ENCODE measurements at regions not wholly inside any gene's neighbourhood (a gene's known extent, or its start where the extent isn't known, plus 50 kb on each side); places are given as distances from the start of the nearest gene placed in this dataset.

DNA sequence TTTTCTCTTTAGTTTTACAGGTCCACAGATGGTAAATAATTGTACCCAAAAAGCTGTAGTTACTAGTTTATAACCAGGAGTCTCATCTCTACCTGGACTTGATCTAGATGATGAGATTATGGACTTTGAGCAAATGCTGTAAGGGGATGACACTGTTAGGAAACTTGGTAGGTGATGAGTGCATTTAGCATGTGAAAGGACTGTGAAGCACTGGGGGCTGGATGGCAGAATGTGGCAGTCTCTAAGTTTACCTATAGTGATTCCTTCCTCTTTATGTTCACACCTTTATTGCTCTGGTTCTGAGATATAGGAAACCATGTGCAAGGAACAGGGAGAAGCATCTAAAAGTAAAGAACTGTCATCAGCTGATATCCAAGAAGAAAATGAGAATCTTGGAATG lies 230.7 kb upstream of the CHORDC1 start:
- Histone ChIP-seq H3K4me1 (ENCODE audit: control insufficient read depth in 1 of 2, insufficient read depth in 2 of 2, low read length in 2 of 2) (no peaks in the 10 kb centered on the region), H3K4me3 (replicated peaks in 1 of 3; ENCODE audit: low read depth in 2 of 3, low read length in 3 of 3) (no peak overlapping the region), H3K9ac (ENCODE audit: insufficient read depth, low read length, poor library complexity, severe bottlenecking) (no peak overlapping the region), H2AFZ (ENCODE audit: insufficient read depth, low read depth, low read length, poor library complexity, severe bottlenecking) (no peak overlapping the region), H4K20me1 (ENCODE audit: insufficient read depth, low read length) (no peaks in the 10 kb centered on the region), H3K79me2 (ENCODE audit: insufficient read depth, low read length) (no peaks in the 10 kb centered on the region), H3K9me3 (replicated peaks in 1 of 2; ENCODE audit: control insufficient read depth in 1 of 2, insufficient read depth in 1 of 2, low read length in 2 of 2) (no peaks in the 10 kb centered on the region), H3K4me2 (replicated peaks; ENCODE audit: extremely low read depth, low read length, poor library complexity, severe bottlenecking) (no peak overlapping the region), H3K27me3 (ENCODE audit: control insufficient read depth in 2 of 2, insufficient read depth in 2 of 2, low read length in 2 of 2) (no peaks in the 10 kb centered on the region), H3K36me3 (replicated peaks in 1 of 2; ENCODE audit: control insufficient read depth in 1 of 2, insufficient read depth in 2 of 2, low read length in 2 of 2) (no peaks in the 10 kb centered on the region), H3K27ac (ENCODE audit: low read depth in 1 of 2, low read length in 2 of 2) (no peak overlapping the region)
- H3K9me3 Mint-ChIP-seq: peaks cover 0 to 4% (median 0%) of the 10 kb centered on the region in 7 donors
- no peak overlapping the region for H3K4me3 Mint-ChIP-seq
- no peak overlapping the region for H3K27ac Mint-ChIP-seq
- H3K27me3 Mint-ChIP-seq (ENCODE audit: low read depth in 3 of 3): peaks cover 0 to 8% (median 1%) of the 10 kb centered on the region in 3 donors
- TF ChIP-seq, protein P1, sequence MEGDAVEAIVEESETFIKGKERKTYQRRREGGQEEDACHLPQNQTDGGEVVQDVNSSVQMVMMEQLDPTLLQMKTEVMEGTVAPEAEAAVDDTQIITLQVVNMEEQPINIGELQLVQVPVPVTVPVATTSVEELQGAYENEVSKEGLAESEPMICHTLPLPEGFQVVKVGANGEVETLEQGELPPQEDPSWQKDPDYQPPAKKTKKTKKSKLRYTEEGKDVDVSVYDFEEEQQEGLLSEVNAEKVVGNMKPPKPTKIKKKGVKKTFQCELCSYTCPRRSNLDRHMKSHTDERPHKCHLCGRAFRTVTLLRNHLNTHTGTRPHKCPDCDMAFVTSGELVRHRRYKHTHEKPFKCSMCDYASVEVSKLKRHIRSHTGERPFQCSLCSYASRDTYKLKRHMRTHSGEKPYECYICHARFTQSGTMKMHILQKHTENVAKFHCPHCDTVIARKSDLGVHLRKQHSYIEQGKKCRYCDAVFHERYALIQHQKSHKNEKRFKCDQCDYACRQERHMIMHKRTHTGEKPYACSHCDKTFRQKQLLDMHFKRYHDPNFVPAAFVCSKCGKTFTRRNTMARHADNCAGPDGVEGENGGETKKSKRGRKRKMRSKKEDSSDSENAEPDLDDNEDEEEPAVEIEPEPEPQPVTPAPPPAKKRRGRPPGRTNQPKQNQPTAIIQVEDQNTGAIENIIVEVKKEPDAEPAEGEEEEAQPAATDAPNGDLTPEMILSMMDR (IDR thresholded peaks at IDR 0.05): no peak
- intact Hi-C loops (cut with micrococcal nuclease): no loop called here
- DNase-seq: no peak
- H3K4me1 Mint-ChIP-seq: no peaks in the 10 kb centered on the region
- H3K36me3 Mint-ChIP-seq: no peaks in the 10 kb centered on the region

DNA sequence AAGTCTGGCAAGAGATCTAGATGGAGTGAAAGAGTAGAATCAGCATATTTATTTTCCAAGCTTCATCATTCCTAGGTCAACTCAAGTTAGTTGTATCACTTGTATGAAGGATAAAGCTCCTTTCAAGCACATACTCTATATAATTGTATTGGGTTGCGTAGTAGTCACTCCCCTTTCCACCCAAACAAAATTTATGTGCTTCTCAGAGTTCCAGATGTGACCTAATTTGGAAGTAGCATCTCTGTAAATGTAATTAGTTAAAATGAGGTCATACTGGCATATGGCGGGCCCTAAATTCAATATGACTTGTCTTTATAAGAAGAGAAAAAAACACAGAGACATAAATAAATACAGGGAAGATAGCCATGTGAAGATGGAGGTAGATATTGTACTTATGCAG lies 226.8 kb upstream of the CHORDC1 start:
- H3K9ac ChIP-seq (ENCODE audit: insufficient read depth, low read length, poor library complexity, severe bottlenecking): no peak overlapping the region
- no peaks in the 10 kb centered on the region for H4K20me1 ChIP-seq (ENCODE audit: insufficient read depth, low read length)
- no peaks in the 10 kb centered on the region for H3K4me1 Mint-ChIP-seq
- H3K4me3 Mint-ChIP-seq: no peak overlapping the region
- no peaks in the 10 kb centered on the region for H3K36me3 ChIP-seq (replicated peaks in 1 of 2; ENCODE audit: control insufficient read depth in 1 of 2, insufficient read depth in 2 of 2, low read length in 2 of 2)
- H3K27me3 Mint-ChIP-seq (ENCODE audit: low read depth in 3 of 3): peaks cover 0 to 5% (median 4%) of the 10 kb centered on the region in 3 donors
- no peak overlapping the region for H3K4me2 ChIP-seq (replicated peaks; ENCODE audit: extremely low read depth, low read length, poor library complexity, severe bottlenecking)
- no peak overlapping the region for H2AFZ ChIP-seq (ENCODE audit: insufficient read depth, low read depth, low read length, poor library complexity, severe bottlenecking)
- no peaks in the 10 kb centered on the region for H3K4me1 ChIP-seq (ENCODE audit: control insufficient read depth in 1 of 2, insufficient read depth in 2 of 2, low read length in 2 of 2)
- H3K27ac Mint-ChIP-seq: no peak overlapping the region
- no peaks in the 10 kb centered on the region for H3K36me3 Mint-ChIP-seq
- H3K27ac ChIP-seq (ENCODE audit: low read depth in 1 of 2, low read length in 2 of 2): no peak overlapping the region
- peaks cover 0 to 4% (median 0%) of the 10 kb centered on the region in 7 donors for H3K9me3 Mint-ChIP-seq
- no peak for DNase-seq
- no peaks in the 10 kb centered on the region for H3K79me2 ChIP-seq (ENCODE audit: insufficient read depth, low read length)
- intact Hi-C loops (cut with micrococcal nuclease): no loop called here
- H3K27me3 ChIP-seq (ENCODE audit: control insufficient read depth in 2 of 2, insufficient read depth in 2 of 2, low read length in 2 of 2): peaks cover 3% of the 10 kb centered on the region in 2 donors
- no CpG with 5 or more reads among the region's 2 CpGs for WGBS (ENCODE audit: insufficient coverage)
- H3K4me3 ChIP-seq (replicated peaks in 1 of 3; ENCODE audit: low read depth in 2 of 3, low read length in 3 of 3): no peak overlapping the region
- TF ChIP-seq, protein P1 (IDR thresholded peaks at IDR 0.05): no peak
- no peaks in the 10 kb centered on the region for H3K9me3 ChIP-seq (replicated peaks in 1 of 2; ENCODE audit: control insufficient read depth in 1 of 2, insufficient read depth in 1 of 2, low read length in 2 of 2)

All from CD14-positive monocyte (primary cell).